ENCODE measurements at regions not wholly inside any gene's neighbourhood (a gene's known extent, or its start where the extent isn't known, plus 50 kb on each side); places are given as distances from the start of the nearest gene placed in this dataset.

- H3K4me3 ChIP-seq (ENCODE audit: low read depth, low read length), result no peak overlapping the region
These were observed 72.1 kb upstream of the GRAMD2B start for GRCh38 chr5:126351153-126351552.

DNA sequence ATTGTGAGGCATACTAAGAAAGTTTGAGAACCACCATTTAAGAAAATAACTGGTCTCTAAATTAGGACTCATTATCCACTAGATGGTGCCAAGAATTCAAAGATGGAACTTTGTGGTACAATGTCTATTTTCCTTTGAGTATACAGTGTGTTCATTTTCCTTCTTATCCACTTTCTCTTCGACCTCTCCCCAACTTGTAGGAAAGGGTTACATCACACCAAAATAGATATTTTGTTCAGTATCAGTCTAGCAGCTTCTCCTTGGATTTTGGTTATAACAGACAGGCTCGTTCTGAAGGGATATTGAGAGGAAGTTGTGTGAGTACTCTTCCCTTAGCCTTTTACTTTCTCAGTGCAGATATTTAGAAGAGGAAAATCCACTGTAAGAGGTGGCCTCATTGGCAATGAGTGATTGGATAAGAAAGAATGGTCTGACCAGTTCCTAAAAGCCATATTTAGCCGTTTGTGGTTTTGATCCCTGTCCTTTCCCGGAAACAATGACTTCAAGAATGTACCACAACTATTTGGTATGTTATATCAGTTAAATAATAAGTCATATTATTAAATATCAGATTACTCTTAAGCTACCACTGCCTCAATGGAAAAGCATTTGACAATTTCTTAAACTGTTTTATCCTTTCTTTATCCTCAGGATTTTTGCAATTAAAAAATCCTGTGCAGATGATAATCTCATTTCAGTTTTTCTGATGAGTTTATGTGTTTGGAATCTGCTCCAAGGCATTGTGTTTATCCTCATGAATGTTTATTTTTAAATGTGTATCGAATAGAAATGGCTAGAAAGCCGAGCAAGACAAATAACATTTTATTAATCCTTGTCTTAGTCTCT, 69.0 kb upstream of the GRAMD2B start:
- no peak overlapping the region for H3K4me3 ChIP-seq (ENCODE audit: low read depth, low read length)

- no peak overlapping the region for H3K4me3 ChIP-seq (ENCODE audit: low read depth, low read length)
These were observed 68.1 kb upstream of the GRAMD2B start for GRCh38 chr5:126354858-126355731.

GRCh38 chr5:126355940-126356339, 67.3 kb upstream of the GRAMD2B start:
- H3K4me3 ChIP-seq (ENCODE audit: low read depth, low read length), result no peak overlapping the region

- no peak overlapping the region for H3K4me3 ChIP-seq (ENCODE audit: low read depth, low read length)
These were observed 65.4 kb upstream of the GRAMD2B start for GRCh38 chr5:126357585-126358342.

GRCh38 chr5:126358525-126358924, 64.7 kb upstream of the GRAMD2B start:
- H3K4me3 ChIP-seq (ENCODE audit: low read depth, low read length), result no peak overlapping the region

GRCh38 chr5:126359884-126360283, 63.3 kb upstream of the GRAMD2B start:
- no peak overlapping the region for H3K4me3 ChIP-seq (ENCODE audit: low read depth, low read length)

GRCh38 chr5:126360467-126360866, 62.7 kb upstream of the GRAMD2B start:
- no peak overlapping the region for H3K4me3 ChIP-seq (ENCODE audit: low read depth, low read length)

GRCh38 chr5:126363658-126364057, 59.6 kb upstream of the GRAMD2B start:
- no peak overlapping the region for H3K4me3 ChIP-seq (ENCODE audit: low read depth, low read length)

DNA sequence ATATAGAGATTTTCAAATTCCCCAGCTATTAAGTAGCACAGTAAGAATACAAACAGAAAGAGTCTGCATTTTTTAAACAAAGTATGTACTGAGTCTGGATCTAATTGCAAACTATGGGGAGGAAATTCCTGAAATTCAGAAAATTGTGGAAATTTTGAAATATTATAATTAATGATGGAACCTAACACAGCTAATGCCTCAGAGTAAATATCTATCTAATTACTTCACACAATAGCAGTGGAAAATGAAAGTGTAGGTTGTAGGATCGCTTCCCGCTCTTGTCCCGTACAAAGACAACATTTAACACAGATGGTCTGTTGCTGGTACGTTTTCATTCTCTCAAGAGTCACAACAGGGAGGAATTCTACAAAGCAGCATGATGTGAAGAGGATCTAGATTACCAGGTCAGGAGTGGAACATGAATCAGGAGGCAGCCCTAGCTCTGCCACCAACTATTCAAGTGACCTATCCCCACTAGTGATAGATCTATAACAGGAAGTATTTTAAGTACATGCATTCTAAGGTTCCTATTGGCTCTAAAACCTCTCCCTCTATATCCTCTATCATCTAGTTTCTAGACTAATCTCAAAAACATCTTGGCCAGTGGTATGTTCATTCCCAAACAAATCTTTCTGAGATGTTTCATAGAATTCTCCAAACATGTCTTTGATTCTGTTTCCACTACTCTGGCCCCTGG, 58.9 kb upstream of the GRAMD2B start:
- no peak overlapping the region for H3K4me3 ChIP-seq (ENCODE audit: low read depth, low read length)

GRCh38 chr5:126365446-126366198, 57.6 kb upstream of the GRAMD2B start:
- no peak overlapping the region for H3K4me3 ChIP-seq (ENCODE audit: low read depth, low read length)

DNA sequence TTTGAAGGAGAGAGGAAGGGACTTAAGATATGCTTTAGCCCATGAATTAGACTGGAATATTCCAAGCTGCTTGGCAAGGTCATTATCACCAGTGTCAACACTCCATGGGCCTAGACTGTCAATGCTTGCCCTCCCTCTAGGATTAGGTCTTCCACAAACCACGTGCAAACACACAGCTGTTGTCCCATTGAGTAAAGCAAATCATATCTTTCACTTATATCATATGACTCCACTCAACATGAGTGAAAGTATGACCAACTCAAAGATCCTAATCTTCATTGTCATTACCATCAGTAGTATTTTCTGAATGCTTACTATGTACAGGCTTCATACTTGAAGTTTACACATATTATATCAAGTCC, 57.0 kb upstream of the GRAMD2B start:
- no peak overlapping the region for H3K4me3 ChIP-seq (ENCODE audit: low read depth, low read length)

- H3K4me3 ChIP-seq (ENCODE audit: low read depth, low read length), result no peak overlapping the region
These were observed 54.9 kb upstream of the GRAMD2B start for GRCh38 chr5:126368239-126368812.

- H3K4me3 ChIP-seq (ENCODE audit: low read depth, low read length), result no peak overlapping the region
These were observed 54.1 kb upstream of the GRAMD2B start for GRCh38 chr5:126369083-126369482.

DNA sequence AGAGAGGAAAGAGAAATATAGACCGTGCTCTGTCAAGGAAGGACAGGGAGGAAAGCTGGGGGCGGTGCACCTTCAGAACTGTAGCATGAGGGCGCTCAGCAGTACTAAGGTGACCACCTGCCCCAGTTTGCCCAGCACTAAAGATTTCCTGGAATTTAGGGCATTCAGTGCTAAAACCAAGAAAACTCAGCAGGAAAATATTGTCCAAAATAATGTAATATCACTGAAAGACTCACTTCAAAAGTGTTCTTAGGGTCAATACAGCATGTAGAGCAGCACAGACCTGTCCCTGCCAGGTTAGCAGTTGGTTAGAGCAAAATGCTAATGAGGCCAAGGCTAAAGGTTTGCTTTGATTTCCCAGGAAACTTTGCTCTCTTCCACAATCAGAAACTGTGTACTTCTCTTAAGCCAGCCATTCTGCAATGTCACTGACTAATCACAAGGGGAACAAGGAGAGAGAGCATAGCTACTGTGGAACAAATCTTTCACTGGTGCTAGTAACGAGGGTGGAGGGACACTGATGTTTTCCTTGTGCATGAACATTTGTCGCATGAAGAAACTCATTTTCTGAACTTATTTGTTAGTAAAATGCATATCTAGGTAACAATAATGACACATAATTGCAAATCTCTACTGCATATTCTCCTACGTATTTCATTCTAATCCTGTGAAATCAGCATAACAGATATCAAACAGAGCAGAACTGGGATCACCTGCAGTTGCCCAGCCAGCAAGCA, 53.0 kb upstream of the GRAMD2B start:
- no peak overlapping the region for H3K4me3 ChIP-seq (ENCODE audit: low read depth, low read length)

DNA sequence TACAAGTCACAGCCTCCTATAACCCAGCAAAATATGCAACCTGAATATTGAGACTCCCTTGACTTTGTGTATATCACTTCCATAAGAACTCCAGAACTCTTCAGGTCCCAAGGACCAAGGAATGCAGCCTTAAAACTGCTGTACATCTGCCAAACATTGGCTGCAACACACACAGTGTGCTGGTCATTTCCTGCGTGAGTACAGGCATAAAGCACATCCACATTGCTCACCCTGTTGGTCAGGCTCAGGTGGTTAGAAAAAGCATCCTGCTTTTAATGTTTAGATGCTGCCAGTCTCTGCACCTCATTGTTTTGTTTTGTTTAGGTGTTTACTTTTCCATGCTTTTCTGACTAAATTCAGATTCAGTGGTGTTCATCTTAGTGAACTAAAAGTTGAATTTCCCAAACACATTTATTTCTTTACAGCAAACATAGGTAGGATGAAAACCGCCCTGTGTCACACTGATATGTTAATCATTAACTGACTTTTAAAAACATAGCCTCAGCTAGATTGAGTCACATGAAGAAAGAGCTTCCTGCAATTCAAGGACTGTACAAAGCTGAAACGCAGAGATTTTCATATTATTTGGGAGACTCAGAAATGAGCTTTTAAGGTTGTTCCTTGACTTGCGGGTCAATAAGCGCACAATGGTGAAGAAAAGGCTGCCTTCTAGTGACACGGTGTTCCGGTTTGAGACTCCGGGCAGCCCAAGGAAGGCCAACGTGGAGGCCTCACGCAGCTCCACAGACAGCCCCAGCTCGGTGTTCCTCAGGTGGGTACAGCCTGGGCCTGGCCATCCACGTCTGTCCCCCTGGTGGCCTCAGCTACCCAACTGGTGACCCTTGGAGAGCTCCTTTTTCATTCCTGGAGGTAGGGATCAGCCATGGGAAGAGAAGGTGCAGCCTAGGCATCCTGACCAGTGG, 52.2 kb upstream of the GRAMD2B start:
- H3K4me3 ChIP-seq (ENCODE audit: low read depth, low read length), result no peak overlapping the region

DNA sequence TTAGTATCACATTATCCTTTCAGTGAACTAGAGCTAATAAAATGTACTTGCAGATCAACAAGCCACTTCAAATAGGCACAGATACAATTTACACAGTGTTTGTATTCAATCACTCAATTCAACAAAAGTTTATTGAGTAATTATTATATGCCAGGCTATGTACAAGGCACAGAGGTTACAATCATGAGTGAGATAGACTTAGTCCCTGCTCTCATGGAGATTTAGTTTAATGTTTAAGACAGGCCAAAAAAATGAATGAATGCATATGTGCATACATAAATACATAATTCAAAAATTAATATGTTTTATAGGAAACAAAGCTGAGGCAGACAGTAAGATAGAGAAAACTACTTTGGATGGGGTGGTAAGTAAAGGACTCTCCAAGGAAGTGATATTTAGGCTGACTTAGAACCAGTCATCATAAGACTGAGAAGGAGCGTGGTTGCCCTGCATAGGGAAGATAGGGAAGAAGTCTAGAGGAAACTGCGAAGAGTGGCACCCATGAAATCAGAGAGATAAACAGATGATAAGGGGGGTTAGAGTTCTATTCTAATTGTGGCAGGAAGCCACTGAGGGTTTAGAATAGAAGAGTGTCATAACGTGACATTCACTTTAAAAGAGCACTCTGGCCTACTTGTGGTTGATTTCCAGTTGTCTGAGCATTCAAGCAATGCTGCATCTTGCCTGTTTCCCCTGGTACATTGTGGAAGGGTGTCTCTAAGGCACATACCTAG, 49.7 kb upstream of the GRAMD2B start:
- no peak overlapping the region for H3K4me3 ChIP-seq (ENCODE audit: low read depth, low read length)

All from iPS-11a (cell line).